SHP77 (cell line): ENCODE measurements at regions not wholly inside any gene's neighbourhood (a gene's known extent, or its start where the extent isn't known, plus 50 kb on each side); places are given as distances from the start of the nearest gene placed in this dataset.
"Not testable (repeated sequence)": the region's sequence is repeated elsewhere in the genome, so short reads cannot be mapped to it uniquely, and the experiment has no call there.

Experiments
- DNase-seq, 2 experiments: peaks; one replicate each; lab custom pipeline; 2025; lab: John Stamatoyannopoulos, UW

DNA sequence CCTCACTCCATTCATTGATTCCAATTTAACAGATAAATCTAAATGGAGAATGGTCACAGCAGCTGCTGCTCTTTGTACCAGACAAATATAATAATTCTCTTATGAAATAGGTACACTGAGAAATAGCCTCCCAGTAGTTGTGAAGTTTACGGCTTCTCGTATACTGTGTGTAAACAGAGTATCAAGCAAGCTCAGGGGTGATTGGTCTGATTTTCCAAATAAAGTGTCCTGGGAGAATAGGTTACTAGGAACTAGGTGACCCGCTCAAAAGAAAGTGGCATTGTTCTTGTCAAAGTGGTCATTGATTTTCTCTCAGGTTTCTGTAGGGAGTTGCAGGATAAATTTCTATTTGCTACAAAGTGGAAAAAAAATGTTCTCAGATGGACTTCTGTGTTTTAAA lies 838.2 kb downstream of the RAPGEF2 start:
- DNase-seq: no peak

DNA sequence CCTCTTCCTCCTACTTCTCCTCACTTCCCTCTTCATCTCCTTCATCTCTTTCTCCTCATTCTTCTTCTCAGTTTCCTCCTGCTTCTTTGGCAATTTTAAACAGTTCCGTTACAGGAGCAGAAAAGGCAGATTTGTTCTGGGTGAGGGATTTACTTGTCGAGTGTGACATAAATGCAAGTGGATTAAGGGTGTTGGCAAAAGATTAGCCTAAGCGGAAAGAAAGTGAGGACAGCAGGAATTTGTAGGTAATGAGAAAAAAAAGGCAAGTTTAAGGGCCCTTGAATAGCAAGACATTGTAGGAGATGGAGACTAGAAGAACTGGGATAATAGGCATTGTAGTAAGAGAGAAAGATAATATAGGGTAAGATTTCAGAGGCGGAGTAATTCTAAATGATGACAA lies 841.6 kb downstream of the RAPGEF2 start:
- no peak for DNase-seq

DNA sequence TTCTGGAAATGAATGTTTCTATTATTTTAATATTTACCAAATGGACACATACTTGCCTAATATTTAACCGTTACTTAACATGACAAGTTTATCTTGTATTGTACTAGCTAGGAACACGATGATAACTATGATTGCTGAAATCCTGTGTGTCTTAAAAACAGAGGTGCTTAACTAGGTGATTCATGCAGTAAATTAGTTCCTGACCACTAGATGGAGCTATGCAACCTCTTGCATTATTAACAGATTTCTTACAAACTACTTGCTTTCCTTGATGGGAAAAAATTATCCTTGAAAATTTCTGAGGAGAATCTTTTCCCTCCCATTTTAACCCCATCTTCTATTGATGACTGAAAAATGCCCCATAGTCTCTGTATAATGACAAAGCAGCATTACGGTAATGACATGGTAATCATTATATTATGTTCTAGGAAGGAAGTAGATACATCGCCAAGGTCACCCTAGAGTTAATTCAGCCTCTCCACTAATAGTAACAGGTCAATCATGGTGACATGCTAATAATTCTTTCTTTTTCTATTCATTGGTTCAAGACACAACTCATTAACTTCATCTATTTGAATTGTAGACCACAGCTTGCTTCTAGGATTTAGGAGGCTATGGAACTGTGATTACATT lies 844.2 kb downstream of the RAPGEF2 start:
- peak in 1 of 2 experiments; percentile 0 for DNase-seq

DNA sequence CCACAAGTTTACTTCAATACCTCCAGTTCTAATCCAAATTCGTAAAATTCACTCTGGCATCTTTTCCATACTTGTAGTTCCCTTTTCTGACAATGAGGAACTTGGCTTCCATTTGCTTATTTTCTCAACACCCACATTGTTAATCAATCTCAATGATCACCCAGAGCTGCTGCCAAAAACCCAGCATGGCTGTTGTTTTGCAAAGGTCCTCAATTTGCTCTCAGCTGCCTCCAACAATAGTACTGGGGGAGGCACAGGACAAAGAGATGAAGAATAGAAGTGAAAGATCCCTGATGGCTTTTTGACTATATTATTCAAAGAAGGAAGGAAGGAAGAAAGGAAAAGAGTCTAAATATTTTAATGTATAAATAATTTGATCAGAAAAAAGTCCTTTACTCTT lies 847.8 kb downstream of the RAPGEF2 start:
- DNase-seq: no peak

DNA sequence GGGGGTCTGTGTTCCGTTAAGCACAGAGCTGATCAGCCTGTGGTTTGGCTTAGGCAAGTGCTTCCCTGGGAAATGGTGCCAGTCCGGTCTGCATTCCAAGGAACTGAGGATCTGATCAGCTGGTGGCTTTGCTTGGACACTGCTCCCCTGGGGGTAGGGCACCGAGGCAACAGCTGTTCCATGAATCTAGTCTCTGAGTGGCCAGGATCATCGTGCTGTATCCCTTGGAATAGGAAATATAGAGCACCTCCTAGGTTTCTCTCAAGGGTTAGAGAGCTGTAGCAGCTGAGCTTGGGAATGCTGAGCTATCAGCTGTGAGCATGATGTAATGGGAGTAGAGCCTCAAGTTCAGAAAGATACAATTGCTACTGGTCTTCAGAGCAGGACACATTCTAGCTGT lies 863.9 kb downstream of the RAPGEF2 start:
- DNase-seq: no peak

DNA sequence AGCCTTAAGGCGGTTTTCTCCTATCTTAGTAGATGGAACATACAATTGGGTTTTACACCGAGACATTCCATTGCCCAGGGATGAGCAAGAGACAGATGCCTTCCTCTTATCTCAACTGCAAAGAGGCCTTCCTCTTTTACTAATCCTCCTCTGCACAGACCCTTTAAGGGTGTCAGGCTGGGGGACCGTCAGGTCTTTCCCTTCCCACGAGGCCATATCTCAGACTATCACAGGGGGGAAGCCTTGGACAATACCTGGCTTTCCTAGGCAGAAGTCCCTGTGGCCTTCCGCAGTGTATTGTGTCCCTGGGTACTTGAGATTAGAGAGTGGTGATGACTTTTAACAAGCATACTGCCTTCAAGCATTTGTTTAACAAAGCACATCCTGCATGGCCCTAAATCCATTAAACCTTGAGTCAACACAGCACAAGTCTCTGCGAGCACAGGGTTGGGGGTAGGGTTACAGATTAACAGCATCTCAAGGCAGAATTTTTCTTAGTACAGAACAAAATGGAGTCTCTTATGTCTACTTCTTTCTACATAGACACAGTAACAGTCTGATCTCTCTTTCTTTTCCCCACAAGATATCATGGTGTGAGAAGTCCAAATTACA lies 874.1 kb downstream of the RAPGEF2 start:
- not testable (repeated sequence) for DNase-seq

DNA sequence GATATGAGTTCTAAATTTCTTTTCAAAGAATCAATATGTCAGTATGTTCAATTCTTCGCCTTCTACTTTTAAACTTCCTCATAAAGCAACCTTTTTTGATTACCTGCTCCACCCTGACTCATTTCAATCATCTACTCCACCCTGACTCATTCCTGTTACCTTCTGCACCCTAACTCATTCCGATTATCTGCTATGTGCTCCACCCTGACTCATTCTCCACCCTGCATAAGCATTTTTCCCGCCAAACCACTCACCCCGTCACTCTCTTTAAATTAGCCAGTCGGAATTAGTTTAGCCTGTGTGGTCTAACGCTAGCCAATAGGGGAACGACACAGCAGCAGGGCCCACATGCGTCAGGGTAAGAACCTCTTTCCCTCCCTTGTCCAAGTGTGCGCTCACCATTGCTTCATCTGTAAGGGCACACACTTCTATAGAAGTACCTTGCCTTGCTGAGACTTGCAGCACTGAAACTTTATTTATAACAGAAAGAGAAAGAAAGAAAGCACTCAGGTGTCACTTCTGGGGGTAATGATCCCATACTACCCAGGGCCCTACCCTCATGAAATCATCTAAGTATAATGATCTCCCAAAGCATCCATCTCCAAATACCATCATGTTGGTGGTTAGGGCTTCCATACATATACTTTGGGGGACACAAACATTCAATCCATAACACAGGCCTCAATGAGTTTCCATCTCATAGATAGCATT lies 875.2 kb downstream of the RAPGEF2 start:
- no peak for DNase-seq

DNA sequence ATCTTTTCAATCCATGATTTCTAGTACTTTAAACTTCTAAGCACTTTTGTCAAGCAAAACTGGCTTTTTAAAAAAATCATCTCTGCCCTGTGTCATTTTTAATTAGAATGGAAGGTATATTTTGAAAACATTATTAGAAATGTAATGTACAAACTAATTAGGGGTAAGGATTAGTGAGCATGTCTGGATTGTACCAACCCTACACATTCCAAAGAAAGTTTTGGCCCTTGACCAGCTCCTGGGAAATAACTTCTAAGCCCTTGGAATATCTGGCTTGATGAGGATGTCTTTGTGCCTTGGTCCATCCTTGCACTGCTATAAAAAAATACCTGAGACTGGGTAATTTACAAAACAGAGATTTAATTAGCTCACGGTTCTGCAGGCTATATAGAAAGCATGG lies 876.5 kb downstream of the RAPGEF2 start:
- no peak for DNase-seq

DNA sequence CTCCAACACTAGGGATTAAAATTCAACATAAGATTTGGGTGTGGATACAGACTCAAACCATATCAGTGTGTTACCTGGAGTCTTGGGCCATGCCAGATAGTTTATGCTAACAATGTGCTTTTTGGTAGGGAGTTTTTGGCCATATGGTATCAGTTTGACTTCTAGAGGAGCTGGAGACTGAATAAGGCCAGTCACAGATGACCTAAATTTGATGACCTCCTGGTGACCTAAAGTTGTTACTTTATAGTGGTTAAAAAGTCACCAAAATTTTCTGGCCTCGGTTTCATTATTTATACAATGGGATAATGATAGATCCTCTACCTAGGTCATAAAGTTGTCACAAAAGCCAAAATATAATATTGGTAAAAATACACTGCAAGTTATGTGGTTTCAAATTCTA lies 877.1 kb downstream of the RAPGEF2 start:
- no peak for DNase-seq

DNA sequence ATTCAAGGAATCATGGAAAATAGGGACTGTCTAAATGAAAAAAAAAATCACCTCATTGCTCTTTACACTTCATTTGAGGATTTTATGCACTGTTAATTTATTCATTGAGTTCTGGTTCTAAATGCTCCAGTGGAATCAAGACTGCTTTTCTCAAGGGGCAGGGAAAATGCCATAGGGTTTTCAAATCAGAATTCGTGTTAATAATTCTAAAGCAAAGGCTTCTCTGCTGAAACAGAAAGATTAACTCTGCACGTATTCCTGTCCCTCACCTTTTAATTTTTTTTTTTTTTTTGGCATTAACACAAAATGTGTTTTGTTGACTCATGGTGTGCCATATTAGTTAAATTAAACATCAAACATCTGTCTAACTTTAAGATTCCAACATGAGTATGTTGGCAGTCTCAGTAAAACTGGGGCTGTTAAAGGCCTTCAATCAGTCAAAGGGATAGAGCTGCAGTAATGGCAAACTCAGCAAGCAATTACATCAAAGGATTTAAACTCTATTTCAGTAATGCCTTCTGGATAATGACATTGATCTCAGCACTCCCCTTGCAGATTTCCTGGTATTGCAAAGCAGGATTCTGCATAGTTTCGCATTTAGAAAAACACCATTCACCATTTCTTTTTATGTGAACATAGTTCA lies 878.1 kb downstream of the RAPGEF2 start:
- no peak for DNase-seq

DNA sequence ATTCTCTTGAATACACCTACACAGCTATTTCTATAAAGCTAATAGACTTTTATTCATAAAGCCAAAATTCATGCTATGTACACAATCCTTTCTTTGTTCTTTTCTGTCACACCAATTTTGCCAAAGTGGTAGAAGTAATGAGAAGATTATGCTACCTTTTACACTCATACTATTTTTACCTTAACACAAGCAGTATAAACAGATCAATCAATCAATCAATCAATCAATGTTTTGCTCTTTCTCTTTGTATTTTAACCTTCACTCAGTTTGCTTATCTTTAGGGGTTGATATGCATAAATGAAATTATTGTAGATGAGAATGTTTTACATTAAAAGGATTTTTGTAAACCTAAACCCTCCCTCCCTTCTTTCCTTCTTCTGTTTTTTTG lies 878.6 kb downstream of the RAPGEF2 start:
- no peak for DNase-seq

DNA sequence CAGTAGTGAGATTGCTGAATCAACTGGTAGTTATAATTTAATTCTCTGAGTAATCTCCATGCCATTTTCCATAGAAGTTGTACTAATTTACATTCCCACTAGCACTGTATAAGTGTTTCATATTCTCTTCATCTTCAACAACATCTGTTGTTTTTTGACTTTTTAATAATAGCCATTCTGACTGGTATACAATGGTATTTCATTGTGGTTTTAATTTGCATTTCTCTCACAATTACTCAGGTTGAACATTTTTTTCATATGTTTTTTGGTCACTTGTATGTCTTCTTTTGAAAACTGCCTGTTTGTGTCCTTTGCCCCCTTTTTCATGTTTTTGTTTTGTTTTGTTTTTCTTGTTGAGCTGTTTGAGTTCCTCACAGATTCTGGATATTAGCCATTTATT lies 880.2 kb downstream of the RAPGEF2 start:
- DNase-seq: no peak

DNA sequence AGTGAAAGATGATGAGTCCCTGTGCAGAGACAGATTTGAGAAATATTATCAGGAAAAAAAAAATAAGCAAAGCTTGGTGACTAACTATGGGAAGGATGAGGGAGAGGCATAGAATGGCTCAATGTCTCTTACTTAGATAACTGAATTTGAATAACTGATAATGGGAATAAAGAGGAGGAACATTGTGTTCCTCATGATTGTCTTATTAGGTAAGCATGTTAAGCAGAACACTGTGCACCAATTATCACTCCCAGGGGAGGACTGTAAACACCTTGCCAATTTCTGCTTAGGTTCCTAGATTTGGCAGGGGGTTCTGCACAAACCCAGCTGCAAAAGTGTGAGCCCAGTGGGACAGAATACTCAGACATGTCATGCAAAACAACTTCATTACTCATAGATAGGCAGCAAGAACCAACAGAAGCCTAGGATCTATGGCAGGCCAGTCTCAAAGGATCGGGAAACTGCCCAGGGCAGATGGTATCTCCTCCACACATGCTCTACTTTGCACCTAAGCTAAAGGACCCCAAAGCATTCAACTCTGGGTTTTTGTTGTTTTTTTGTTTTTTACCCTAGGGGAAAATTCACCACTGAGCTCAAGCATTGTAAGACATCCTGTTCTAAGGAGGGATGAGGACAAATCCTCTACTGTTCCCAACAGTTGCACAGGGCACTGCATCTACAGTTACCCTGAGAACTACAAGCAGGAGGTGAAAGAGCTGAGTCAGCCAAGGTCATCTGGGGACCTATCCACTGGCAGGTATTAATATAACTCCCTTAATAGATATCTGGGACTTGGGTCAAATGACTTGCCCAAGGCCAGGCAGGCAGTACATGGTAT lies 907.0 kb downstream of the RAPGEF2 start:
- no peak for DNase-seq

DNA sequence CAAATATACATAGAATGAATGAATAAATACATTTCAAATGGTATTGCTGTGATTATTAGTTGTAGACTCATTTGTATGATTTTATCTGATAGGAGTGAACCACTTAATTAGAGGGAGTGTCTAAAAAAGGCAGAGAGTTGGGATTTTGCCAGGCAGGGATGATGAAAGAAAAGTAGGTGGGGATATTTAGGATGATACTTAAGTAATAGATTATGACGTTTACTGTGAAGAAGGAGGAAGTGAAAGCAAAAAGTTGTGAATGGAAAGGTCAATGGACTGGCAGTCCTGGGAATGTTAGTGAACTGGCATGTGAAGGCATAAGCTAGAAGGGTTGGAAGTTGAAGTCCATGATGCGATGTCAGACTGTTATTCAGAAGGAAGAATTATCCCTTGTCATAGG lies 917.1 kb downstream of the RAPGEF2 start:
- DNase-seq: no peak

DNA sequence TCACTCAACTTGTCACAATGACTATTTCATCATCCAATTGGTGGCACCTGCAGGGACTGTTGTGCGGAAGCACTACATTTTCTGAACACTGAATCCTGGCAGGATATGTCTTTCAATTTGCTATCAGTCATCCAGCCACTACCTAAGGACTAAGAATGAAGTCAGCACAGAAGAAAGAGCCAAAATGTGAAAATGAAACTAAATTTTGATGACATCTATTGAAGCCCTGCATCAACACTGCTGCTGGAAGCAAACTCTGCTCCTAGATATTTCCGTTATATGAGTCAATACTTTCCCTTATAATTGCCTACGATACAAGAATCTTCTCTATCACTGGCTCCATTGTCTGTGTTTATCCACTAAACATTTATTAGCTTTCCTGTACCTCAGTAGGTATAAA lies 917.9 kb downstream of the RAPGEF2 start:
- no peak for DNase-seq

DNA sequence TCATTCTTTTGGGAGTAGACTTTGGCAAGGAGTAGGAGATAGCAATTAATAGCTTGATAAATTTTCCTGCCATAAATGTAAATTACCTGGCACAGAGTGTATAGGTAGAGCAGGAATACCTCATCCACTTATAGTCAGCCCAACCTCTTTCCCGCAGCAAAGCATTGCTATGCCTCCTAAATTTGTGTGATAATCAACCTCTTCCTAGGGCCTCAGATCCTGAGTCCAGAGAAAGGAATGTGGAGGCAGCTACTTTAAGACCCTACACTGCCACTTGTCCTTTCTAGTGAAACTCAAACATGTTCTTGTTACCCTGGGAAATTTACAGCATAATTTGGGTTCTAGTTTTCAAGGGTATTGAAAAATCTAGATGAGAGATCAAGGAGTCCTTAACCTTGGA lies 919.0 kb downstream of the RAPGEF2 start:
- DNase-seq: no peak

DNA sequence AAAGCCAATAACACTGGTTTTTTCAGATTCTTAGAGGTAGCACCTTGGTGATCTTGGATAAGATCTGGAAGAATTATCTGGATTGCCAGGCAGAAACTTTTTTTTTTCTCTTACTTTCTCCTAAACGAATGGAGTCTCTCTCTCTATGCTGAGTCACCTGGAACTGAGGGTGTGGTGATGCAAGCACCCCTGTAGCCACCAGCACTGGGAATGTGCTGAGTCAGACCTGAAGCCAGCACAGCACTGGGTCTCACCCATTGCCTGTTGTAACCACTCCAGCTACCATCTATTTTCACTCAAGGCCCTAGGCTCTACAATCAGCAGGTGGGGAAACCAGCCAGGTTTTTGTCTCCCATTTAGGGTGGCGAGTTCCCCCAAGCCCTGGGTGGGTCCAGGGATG lies 923.8 kb downstream of the RAPGEF2 start:
- DNase-seq: no peak

DNA sequence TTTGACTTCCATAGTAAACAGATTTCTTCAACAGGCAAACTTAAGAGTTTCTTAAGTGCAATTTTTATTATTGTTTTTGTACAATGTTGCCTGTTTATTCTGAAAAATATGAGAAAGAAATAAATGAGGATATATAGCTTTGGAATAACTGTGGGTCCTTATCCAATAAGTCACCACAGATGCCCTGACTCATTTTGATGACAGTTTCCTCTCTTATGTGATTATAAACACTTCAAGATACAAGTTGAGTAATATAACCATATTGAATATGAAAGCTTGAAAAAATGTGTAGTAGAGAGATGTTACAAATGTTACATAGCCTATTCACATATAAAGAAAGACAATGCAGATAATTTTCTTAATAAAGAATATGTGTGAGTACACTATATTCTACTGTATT lies 931.6 kb downstream of the RAPGEF2 start:
- DNase-seq: no peak

DNA sequence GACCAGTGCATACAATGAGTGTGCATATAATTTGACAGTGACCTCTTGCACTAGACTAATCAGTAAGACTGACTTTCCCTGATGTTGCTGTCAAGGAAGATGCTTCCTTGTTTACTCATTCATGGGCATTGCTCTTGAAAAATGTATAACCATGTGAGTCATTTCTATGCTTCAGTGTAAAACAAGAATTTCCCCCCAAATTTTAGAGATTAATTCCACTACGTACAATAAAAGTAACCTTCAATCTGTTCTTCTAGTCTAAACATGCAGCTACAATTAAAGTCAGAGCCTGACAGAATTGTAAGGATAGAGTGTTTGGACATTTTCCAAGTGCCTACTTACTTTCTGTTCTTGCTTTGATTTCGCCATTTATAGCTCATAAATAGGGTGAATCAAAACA lies 935.7 kb downstream of the RAPGEF2 start:
- DNase-seq: no peak

DNA sequence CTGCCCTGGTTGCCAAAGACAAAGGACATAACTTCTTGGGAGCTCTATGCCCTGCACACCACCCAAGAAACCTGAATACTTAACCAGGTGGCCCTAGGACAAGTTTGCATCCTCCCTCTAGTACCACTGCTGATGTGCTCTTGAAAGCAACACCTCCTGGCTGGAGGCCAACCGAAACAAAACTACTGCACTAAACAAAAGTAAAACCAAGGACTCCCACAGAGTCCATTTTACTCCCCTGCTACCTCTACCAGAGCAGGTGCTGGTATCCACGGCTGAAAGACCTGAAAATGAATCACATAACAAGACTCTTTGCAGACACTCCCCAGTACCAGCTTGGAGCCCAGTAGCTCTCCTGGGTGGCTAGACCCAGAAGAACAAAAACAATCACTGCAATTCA lies 941.8 kb downstream of the RAPGEF2 start:
- DNase-seq: no peak

DNA sequence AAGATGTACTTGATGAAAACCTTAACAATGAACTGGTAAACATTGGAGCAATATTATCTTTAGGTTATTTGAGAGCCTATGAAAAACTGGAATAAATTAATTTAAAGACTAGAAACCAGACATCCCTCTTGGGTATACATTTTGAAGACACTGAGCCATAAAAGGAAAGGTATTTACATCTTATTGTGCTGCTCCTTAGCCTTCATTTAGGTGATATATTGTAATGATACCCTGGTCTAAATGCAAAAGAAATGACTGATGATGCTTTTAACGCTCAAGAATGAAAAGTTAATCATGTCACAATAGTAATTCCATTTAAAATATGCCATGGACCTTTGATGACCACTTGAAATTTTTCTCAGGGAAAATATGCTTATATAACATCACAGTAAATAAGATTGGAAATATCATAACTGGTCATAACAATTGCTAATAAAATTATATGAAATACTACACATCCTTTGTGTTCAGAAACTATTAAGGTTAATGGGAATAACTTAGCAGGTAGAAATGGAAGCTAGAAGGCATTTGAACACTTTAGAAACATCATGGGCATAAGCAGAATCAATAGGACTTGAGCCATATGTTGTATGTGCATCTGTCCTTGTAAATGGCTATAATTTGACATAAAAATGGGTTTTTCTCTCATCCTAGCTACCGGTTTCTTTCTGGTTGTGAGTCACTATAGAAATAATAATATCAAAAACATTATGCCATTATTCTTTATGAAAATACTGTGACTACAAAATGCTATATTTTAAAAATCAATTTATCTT lies 979.7 kb downstream of the RAPGEF2 start:
- no peak for DNase-seq
